Astrocyte of the cerebellum (primary cell): ENCODE measurements at regions not wholly inside any gene's neighbourhood (a gene's known extent, or its start where the extent isn't known, plus 50 kb on each side); places are given as distances from the start of the nearest gene placed in this dataset.

Experiments used
- DNase-seq: peaks from one replicate; pipeline ENCODE4 v3.0.0-alpha.2; 2011; ENCODE audit warnings: low read depth
- H3K4me3 ChIP-seq: 2 replicates; pipeline ENCODE4 v1.5.1; 2011; ENCODE audit warnings: mild to moderate bottlenecking, low read depth, low read length, moderate library complexity
- CTCF ChIP-seq: IDR thresholded peaks from 2 replicates; pipeline ENCODE4 v1.5.1; 2012; ENCODE audit warnings: low read length, low read depth, moderate library complexity, mild to moderate bottlenecking; ENCODE audit errors: missing control alignments
- in situ Hi-C: cut with HindIII; loops from 2 replicates; pipeline ENCODE4 v1.10.0; 2017; ENCODE audit warnings: low sequenced_read_pairs

- DNase-seq: peak; percentile 72
- in situ Hi-C loops: no loop called here
- H3K4me3 ChIP-seq: no peak overlapping the region
- no peak for TF ChIP-seq CTCF
These were observed 660.4 kb downstream of the SLITRK1 start for GRCh38 chr13:83221813-83222241.

DNA sequence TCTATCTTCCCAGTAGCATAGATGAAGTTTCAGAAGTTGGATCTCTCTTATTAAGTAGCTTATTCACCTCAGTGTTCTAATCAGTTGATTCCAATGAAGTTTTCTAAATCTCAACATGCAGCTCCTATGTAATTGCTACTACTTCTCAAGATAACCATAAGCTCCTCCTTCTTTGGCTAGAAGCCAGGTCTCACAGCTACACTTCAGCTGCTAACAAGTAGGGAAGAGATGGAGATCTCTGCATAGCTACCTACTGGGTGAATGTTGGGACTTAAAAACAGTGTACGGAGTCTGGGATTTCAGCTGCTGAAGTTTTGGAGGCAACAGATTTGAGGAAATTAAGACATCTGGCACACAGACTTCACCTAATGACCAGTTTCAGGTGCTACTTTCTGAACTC lies 661.0 kb downstream of the SLITRK1 start:
- in situ Hi-C loops: no loop called here
- no peak for TF ChIP-seq CTCF
- DNase-seq: peak; percentile 35
- no peak overlapping the region for H3K4me3 ChIP-seq

- in situ Hi-C loops: no loop called here
- DNase-seq: no peak
- TF ChIP-seq CTCF: no peak
- H3K4me3 ChIP-seq: no peak overlapping the region
These were observed 662.0 kb downstream of the SLITRK1 start for GRCh38 chr13:83220241-83220640.

GRCh38 chr13:83219832-83220231 lies 662.4 kb downstream of the SLITRK1 start:
- no peak overlapping the region for H3K4me3 ChIP-seq
- no peak for TF ChIP-seq CTCF
- in situ Hi-C loops: no loop called here
- no peak for DNase-seq

DNA sequence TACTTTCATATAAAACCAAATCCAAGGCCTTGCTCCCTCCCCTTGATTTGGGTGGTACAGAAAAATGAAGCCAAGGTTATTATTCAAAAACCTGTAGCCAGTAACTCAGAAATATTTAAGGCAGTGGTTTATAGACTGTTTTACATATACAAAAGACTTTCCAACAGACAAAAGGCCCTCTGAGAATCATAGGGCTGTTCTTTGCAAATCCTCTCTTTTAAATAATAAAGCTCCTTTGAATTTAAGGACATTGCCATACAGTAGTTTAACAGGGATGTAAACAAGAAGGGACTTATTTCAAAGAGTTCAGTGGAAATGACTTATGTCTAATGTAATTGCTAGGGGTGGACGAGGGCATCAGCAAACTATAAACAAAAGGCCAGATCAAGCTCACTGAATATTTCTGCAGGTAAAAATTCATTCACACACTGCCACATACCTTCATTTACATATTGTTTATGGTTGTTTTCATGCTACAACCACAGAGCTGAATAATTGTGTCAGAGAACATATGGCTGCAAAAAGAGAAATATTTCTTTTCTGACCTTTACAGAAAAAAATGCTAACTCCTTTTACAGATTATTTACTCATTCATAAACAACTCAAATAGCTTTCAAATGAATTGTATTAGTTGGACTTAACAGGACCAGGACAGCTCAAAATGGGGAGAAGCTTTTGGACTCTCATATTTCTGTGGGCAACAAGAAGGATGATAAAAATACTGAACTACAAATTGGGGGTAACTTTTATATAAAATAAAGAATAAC lies 665.6 kb downstream of the SLITRK1 start:
- no peak for DNase-seq
- H3K4me3 ChIP-seq: no peak overlapping the region
- TF ChIP-seq CTCF: no peak
- in situ Hi-C loops: no loop called here

GRCh38 chr13:83215627-83216026 lies 666.6 kb downstream of the SLITRK1 start:
- H3K4me3 ChIP-seq: no peak overlapping the region
- peak; percentile 36 for DNase-seq
- in situ Hi-C loops: no loop called here
- TF ChIP-seq CTCF: no peak
